IMR-90 (cell line): ENCODE measurements at regions not wholly inside any gene's neighbourhood (a gene's known extent, or its start where the extent isn't known, plus 50 kb on each side); places are given as distances from the start of the nearest gene placed in this dataset.

Source experiments
- ATAC-seq: fragments of 200-7000 bp; cut with Tn5 transposase; 2 replicates; pipeline ENCODE4 v1.9.1; 2020; ENCODE audit warnings: low read depth, mild to moderate bottlenecking, moderate library complexity
- BruUV-seq: library from RNA; stranded (reverse); fragments of 400-500 nt; replicated peaks from 2 replicates; lab custom pipeline; 2021; lab: Mats Ljungman, UMichigan
- CTCF ChIA-PET: fragments of 300-600 bp; formaldehyde crosslinking; extraction: SDS; loops from one replicate; lab custom pipeline; 2021; ENCODE audit warnings: antibody characterized with exemption; lab: Yijun Ruan, JAX
- POLR2A ChIA-PET: fragments of 300-600 bp; sonication (Branson Sonifier 250); formaldehyde crosslinking; loops from one replicate; lab custom pipeline; 2022; ENCODE audit warnings: antibody characterized with exemption; ENCODE audit not compliant: unreplicated experiment; lab: Charles Lee
- DNase-seq: peaks from one replicate; pipeline ENCODE4 v3.0.0; 2013
- H2AFZ ChIP-seq: replicated peaks from 2 replicates; pipeline ENCODE3; 2013; ENCODE audit warnings: low read length, mild to moderate bottlenecking; ENCODE audit not compliant: poor library complexity
- H2AK5ac ChIP-seq: 2 replicates; pipeline ENCODE4 v1.6.1; 2013; ENCODE audit warnings: low read depth, low read length, inconsistent platforms
- H2AK9ac ChIP-seq: replicated peaks from 2 replicates; pipeline ENCODE3; 2013; ENCODE audit warnings: mild to moderate bottlenecking, low read depth, low read length, moderate library complexity; ENCODE audit not compliant: poor library complexity
- H2BK120ac ChIP-seq: 2 replicates; pipeline ENCODE4 v1.6.1; 2013; ENCODE audit warnings: low read depth, low read length, inconsistent platforms
- H2BK15ac ChIP-seq: 3 replicates; pipeline ENCODE4 v1.6.1; 2013; ENCODE audit warnings: low read depth, low read length, inconsistent platforms
- H2BK20ac ChIP-seq: 2 replicates; pipeline ENCODE4 v1.6.1; 2013; ENCODE audit warnings: low read depth, mild to moderate bottlenecking, inconsistent platforms, low read length, moderate library complexity
- H2BK5ac ChIP-seq: 2 replicates; pipeline ENCODE4 v1.6.1; 2013; ENCODE audit warnings: mild to moderate bottlenecking, low read depth, low read length, inconsistent platforms; ENCODE audit not compliant: poor library complexity, severe bottlenecking
- H3K14ac ChIP-seq: replicated peaks from 2 replicates; pipeline ENCODE4 v1.6.1; 2013; ENCODE audit warnings: low read depth, low read length, inconsistent platforms
- H3K18ac ChIP-seq: 2 replicates; pipeline ENCODE4 v1.6.1; 2013; ENCODE audit warnings: low read depth, low read length, control low read depth
- H3K23ac ChIP-seq: 2 replicates; pipeline ENCODE4 v1.6.1; 2013; ENCODE audit warnings: low read depth, low read length, inconsistent platforms
- H3K27ac ChIP-seq: 2 replicates; pipeline ENCODE4 v1.5.1; 2013; ENCODE audit warnings: mild to moderate bottlenecking, control low read depth, low read length; ENCODE audit not compliant: insufficient read depth
- H3K27me3 ChIP-seq: 2 replicates; pipeline ENCODE4 v1.6.1; 2013; ENCODE audit warnings: low read length; ENCODE audit not compliant: control insufficient read depth, insufficient read depth
- H3K36me3 ChIP-seq: 2 replicates; pipeline ENCODE4 v1.6.1; 2013; ENCODE audit warnings: low read length, mixed read lengths; ENCODE audit not compliant: control insufficient read depth, insufficient read depth
- H3K4ac ChIP-seq: 2 replicates; pipeline ENCODE4 v1.6.1; 2013; ENCODE audit warnings: low read depth, low read length, inconsistent platforms
- H3K4me1 ChIP-seq: 2 replicates; pipeline ENCODE4 v1.6.1; 2013; ENCODE audit warnings: low read length, mixed read lengths; ENCODE audit not compliant: control insufficient read depth, insufficient read depth
- H3K4me2 ChIP-seq: 2 replicates; pipeline ENCODE4 v1.6.1; 2013; ENCODE audit warnings: low read depth, mild to moderate bottlenecking, control low read depth, low read length, moderate library complexity
- H3K4me3 ChIP-seq: 2 replicates; pipeline ENCODE4 v1.5.1; 2013; ENCODE audit warnings: low read depth, mild to moderate bottlenecking, control low read depth, low read length, moderate library complexity; ENCODE audit not compliant: insufficient read depth
- H3K56ac ChIP-seq: 2 replicates; pipeline ENCODE4 v1.6.1; 2013; ENCODE audit warnings: low read length, inconsistent platforms; ENCODE audit not compliant: insufficient read depth; ENCODE audit errors: extremely low read depth
- H3K79me1 ChIP-seq, 2 experiments: 2 replicates each; pipeline ENCODE4 v1.6.1; 2013; ENCODE audit warnings: low read length in 2 of 2, inconsistent platforms in 1 of 2, low read depth in 1 of 2
- H3K9ac ChIP-seq: 2 replicates; pipeline ENCODE4 v1.6.1; 2013; ENCODE audit warnings: low read depth, low read length, control low read depth
- H3K9me1 ChIP-seq: 2 replicates; pipeline ENCODE4 v1.6.1; 2013; ENCODE audit warnings: low read length, inconsistent platforms; ENCODE audit not compliant: insufficient read depth
- H3K9me3 ChIP-seq: 2 replicates; pipeline ENCODE4 v1.6.1; 2013; ENCODE audit warnings: low read length; ENCODE audit not compliant: control insufficient read depth, insufficient read depth
- H4K20me1 ChIP-seq: 2 replicates; pipeline ENCODE4 v1.6.1; 2013; ENCODE audit warnings: low read length, inconsistent platforms; ENCODE audit not compliant: insufficient read depth
- H4K5ac ChIP-seq: 2 replicates; pipeline ENCODE4 v1.6.1; 2013; ENCODE audit warnings: mild to moderate bottlenecking, low read depth, low read length, control low read depth
- H4K8ac ChIP-seq, 2 experiments: 2 replicates each; pipeline ENCODE4 v1.6.1; 2013; ENCODE audit warnings: low read depth in 2 of 2, low read length in 2 of 2, control low read depth in 1 of 2, inconsistent platforms in 1 of 2
- H4K91ac ChIP-seq: 2 replicates; pipeline ENCODE4 v1.6.1; 2013; ENCODE audit warnings: low read depth, low read length, inconsistent platforms; ENCODE audit not compliant: insufficient read depth
- CEBPB ChIP-seq: IDR thresholded peaks from 2 replicates; pipeline ENCODE4 v1.6.1; 2012; ENCODE audit warnings: low read depth, low read length, improper control_type of control experiment
- MXI1 ChIP-seq: IDR thresholded peaks from 2 replicates; pipeline ENCODE4 v1.6.1; 2012; ENCODE audit warnings: low read depth, mild to moderate bottlenecking, low read length, moderate library complexity, borderline replicate concordance
- WGBS, 2 experiments: methylation state at CpG; one replicate each; pipeline versions ENCODE4 v1.1.5 to v1.1.7; 2013; ENCODE audit warnings: missing lambda C conversion rate in 2 of 2; ENCODE audit not compliant: insufficient read length in 1 of 2; ENCODE audit errors: extremely low coverage in 2 of 2; 5-methylcytosine and 5-hydroxymethylcytosine counted together
- dilution Hi-C: fragments of 300-500 bp; cut with HindIII; formaldehyde crosslinking; loops from one replicate; pipeline ENCODE4 v1.14.3; 2018; ENCODE audit warnings: low sequenced_read_pairs; ENCODE audit not compliant: unreplicated experiment
- in situ Hi-C: fragments of 300-500 bp; cut with MboI; formaldehyde crosslinking; loops from 3 replicates; pipeline ENCODE4 v1.14.3; 2019; ENCODE audit warnings: low sequenced_read_pairs, inconsistent platforms, mixed read lengths
- intact Hi-C: fragments of 100-400 bp; cut with micrococcal nuclease; formaldehyde crosslinking; loops from 2 replicates; pipeline ENCODE4 v1.10.0; 2022

DNA sequence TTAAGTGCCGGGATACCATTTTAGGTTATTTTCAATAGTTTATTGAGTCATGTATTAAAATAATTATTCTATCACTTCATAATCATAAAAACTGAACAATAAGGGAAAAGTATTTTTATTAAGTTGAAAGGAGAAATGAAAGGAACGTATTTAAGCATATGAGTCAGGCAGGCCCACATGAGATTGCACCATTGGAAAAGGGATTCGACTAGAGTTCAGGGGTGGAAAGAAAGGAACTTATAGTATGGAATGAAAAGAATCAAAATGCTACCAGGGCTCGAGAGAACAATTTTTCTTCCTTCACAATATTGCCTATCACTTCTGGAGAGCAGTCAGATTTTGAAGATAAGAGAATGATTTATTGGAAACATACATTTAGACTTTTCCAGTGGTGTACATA, 516.5 kb upstream of the NETO1 start:
- H2BK20ac ChIP-seq: no peak overlapping the region
- no TSS peak for BruUV-seq
- no peak overlapping the region for H2AK5ac ChIP-seq
- POLR2A ChIA-PET: no interaction called here
- no peaks in the 10 kb centered on the region for H3K36me3 ChIP-seq
- H3K4ac ChIP-seq: no peak overlapping the region
- no peaks in the 10 kb centered on the region for H3K9me1 ChIP-seq
- TF ChIP-seq MXI1: no peak
- TF ChIP-seq CEBPB: 0 out of 2 replicates have a peak, but pooled peaks have one; percentile 7
- no peak overlapping the region for H3K4me3 ChIP-seq
- H3K23ac ChIP-seq: no peak overlapping the region
- H3K4me1 ChIP-seq: no peaks in the 10 kb centered on the region
- DNase-seq (peak; percentile 26), ATAC-seq (no peak)
- H4K8ac ChIP-seq: no peak overlapping the region
- intact Hi-C loops (no loop called here), dilution Hi-C loops (no loop called here), in situ Hi-C loops (no loop called here)
- H3K9me3 ChIP-seq: no peaks in the 10 kb centered on the region
- H4K20me1 ChIP-seq: no peaks in the 10 kb centered on the region
- no peaks in the 10 kb centered on the region for H3K27me3 ChIP-seq
- H3K9ac ChIP-seq: no peak overlapping the region
- H3K79me1 ChIP-seq: no peaks in the 10 kb centered on the region
- no peak overlapping the region for H4K5ac ChIP-seq
- no peak overlapping the region for H2AFZ ChIP-seq
- H3K27ac ChIP-seq: no peak overlapping the region
- no peak overlapping the region for H2AK9ac ChIP-seq
- 60% methylated on average over 1 of the region's 4 CpGs; no CpG with 5 or more reads in 1 of the 2 experiments for WGBS, 2 experiments
- no peak overlapping the region for H2BK15ac ChIP-seq
- no peak overlapping the region for H3K14ac ChIP-seq
- no peak overlapping the region for H2BK120ac ChIP-seq
- no peak overlapping the region for H3K56ac ChIP-seq
- no peak overlapping the region for H2BK5ac ChIP-seq
- no peak overlapping the region for H3K4me2 ChIP-seq
- CTCF ChIA-PET: no interaction called here
- no peak overlapping the region for H3K18ac ChIP-seq
- H4K91ac ChIP-seq: no peak overlapping the region
